Ovary (tissue), 7 donors: ENCODE measurements at regions not wholly inside any gene's neighbourhood (a gene's known extent, or its start where the extent isn't known, plus 50 kb on each side); places are given as distances from the start of the nearest gene placed in this dataset.

ENCODE experiments used
- DNase-seq, 5 donors: peaks; one replicate each; pipeline ENCODE4 v3.0.0-alpha.2; 2019 to 2020
- H3K27ac ChIP-seq, 2 donors: fragments of 200-600 bp; one replicate each; pipeline versions ENCODE4 v1.5.1 to v1.8.0; 2019 to 2022
- H3K27me3 ChIP-seq: fragments of 200-600 bp; one replicate; pipeline ENCODE4 v1.8.0; 2022
- H3K36me3 ChIP-seq: fragments of 200-600 bp; sonication (generic); one replicate; pipeline ENCODE4 v1.5.1; 2019
- H3K4me1 ChIP-seq: one replicate; pipeline ENCODE4 v1.8.1; 2013; ENCODE audit warnings: mild to moderate bottlenecking, moderate library complexity; ENCODE audit not compliant: insufficient read depth
- H3K4me3 ChIP-seq: fragments of 200-600 bp; sonication (generic); one replicate; pipeline ENCODE4 v1.5.1; 2017
- H3K9me3 ChIP-seq, 2 donors: fragments of 200-600 bp in 1 of 2; sonication (generic) in 1 of 2; one replicate each; pipeline versions ENCODE4 v1.5.1 to v1.8.1; 2013 to 2019; ENCODE audit warnings: mild to moderate bottlenecking in 1 of 2, moderate library complexity in 1 of 2
- EP300 ChIP-seq: sonication (generic); formaldehyde crosslinking; IDR thresholded peaks from one replicate; pipeline ENCODE4 v1.6.1; 2017; ENCODE audit warnings: antibody characterized with exemption
- POLR2A ChIP-seq: fragments of 450-650 bp; IDR thresholded peaks from one replicate; pipeline ENCODE4 v1.6.1; 2017; ENCODE audit warnings: antibody characterized with exemption, mild to moderate bottlenecking, moderate library complexity
- WGBS, 3 donors: extraction: QIAGEN DNeasy Blood & Tissue Kit in 1 of 3; methylation state at CpG; one replicate each; pipeline versions ENCODE4 v1.1.5 to v1.1.7; 2013 to 2017; 5-methylcytosine and 5-hydroxymethylcytosine counted together
- intact Hi-C, 4 donors: fragments of 100-400 bp; cut with DNase I; formaldehyde crosslinking; loops; one replicate each; pipeline versions ENCODE4 v1.11.0 to v1.15.1; 2022 to 2023
- TF ChIP-seq, protein P1 (sequence below), 3 donors: fragments of 450-650 bp in 2 of 3; fragments of 200-600 bp in 1 of 3; IDR thresholded peaks; one replicate each; pipeline versions ENCODE4 v1.5.1 to v1.8.0; 2016 to 2022; ENCODE audit warnings: antibody characterized with exemption in 3 of 3, mild to moderate bottlenecking in 1 of 3
- donor health status: DM: no; HTN: no; CAD: no; lungs with moderate emphysema.
- donor health status: DM: no; HTN: no; CAD: no.
- donor health status: Bipolar disorder and iron deficiency.
- donor health status: DM: no; HTN: no; CAD: no.
- donor health status: DM: yes; HTN: yes; CAD: no.

GRCh38 chr5:164013077-164013670 lies 507.8 kb downstream of the MAT2B start:
- Histone ChIP-seq H3K36me3 (no peaks in the 10 kb centered on the region), H3K4me3 (no peak overlapping the region), H3K4me1 (no peaks in the 10 kb centered on the region), H3K27ac (no peak overlapping the region), H3K9me3 (no peaks in the 10 kb centered on the region), H3K27me3 (no peaks in the 10 kb centered on the region)
- DNase-seq: peak in 4 of 5 donors; percentile 11 to 40 (median 30)
- intact Hi-C loops: loop anchor here in 1 of 4 donors (10.0 kb wide), 1 partner anchor 492 kb away; no protein-coding TSS in a partner anchor
- WGBS, 3 donors: 49 to 56% (median 50%) methylated on average over 6 of the region's 6 CpGs
- TF ChIP-seq, protein P1, sequence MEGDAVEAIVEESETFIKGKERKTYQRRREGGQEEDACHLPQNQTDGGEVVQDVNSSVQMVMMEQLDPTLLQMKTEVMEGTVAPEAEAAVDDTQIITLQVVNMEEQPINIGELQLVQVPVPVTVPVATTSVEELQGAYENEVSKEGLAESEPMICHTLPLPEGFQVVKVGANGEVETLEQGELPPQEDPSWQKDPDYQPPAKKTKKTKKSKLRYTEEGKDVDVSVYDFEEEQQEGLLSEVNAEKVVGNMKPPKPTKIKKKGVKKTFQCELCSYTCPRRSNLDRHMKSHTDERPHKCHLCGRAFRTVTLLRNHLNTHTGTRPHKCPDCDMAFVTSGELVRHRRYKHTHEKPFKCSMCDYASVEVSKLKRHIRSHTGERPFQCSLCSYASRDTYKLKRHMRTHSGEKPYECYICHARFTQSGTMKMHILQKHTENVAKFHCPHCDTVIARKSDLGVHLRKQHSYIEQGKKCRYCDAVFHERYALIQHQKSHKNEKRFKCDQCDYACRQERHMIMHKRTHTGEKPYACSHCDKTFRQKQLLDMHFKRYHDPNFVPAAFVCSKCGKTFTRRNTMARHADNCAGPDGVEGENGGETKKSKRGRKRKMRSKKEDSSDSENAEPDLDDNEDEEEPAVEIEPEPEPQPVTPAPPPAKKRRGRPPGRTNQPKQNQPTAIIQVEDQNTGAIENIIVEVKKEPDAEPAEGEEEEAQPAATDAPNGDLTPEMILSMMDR (IDR thresholded peaks at IDR 0.05): peak in 2 of 3 donors; percentile 18 to 57
- TF ChIP-seq EP300: no peak

DNA sequence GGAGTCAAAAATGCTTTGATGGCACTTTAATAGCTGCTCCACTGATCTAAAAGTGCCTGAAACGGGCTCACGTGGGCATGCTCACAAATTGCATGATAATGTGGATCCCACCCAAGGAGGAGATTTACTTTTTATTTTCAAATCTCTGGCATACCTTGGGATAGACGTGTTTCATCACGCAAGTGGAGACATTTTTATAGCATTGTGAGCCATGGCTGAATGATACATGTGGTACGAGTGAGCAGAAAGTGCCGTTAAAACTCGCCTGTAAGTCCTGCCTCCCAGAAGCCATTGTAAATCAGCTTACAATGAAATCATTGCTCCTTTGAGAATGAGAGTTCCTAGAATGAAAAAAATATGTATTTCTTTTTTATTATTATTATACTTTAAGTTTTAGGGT lies 514.7 kb downstream of the MAT2B start:
- intact Hi-C loops: no loop called here
- H3K27me3 ChIP-seq: no peaks in the 10 kb centered on the region
- TF ChIP-seq, protein P1 (IDR thresholded peaks at IDR 0.05): no peak
- TF ChIP-seq POLR2A: no peak
- TF ChIP-seq EP300: no peak

DNA sequence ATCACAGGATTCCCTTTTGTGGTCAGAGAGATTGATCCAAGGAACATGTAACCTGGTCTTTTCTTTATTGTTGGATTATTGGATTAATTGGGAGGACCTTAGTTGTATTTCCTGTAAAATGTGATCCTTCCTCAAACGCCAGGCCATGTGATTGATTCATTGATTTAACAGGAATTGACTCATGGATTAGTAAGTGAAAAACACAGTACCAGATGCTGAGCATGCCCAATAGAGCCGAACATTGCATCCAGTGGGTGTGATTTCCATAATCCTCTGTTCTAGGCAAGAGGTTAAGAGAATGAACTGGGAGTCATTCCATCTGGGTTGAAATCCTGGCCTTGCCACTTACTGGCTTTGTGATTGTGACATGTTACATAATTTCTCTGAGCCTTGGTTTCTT lies 522.3 kb downstream of the MAT2B start:
- Histone ChIP-seq H3K27ac (no peak overlapping the region), H3K36me3 (no peaks in the 10 kb centered on the region), H3K4me1 (no peaks in the 10 kb centered on the region), H3K4me3 (no peak overlapping the region), H3K27me3 (peaks cover 3% of the 10 kb centered on the region), H3K9me3 (no peaks in the 10 kb centered on the region)
- DNase-seq: no peak
- intact Hi-C loops: no loop called here
- TF ChIP-seq EP300: no peak
- TF ChIP-seq POLR2A: no peak
- TF ChIP-seq, protein P1 (IDR thresholded peaks at IDR 0.05): no peak
- 73 to 80% (median 75%) methylated on average over 2 of the region's 2 CpGs for WGBS, 3 donors

More for the DNA sequence above, 514.7 kb downstream of the MAT2B start:
- DNase-seq: no peak
- Histone ChIP-seq H3K9me3 (no peaks in the 10 kb centered on the region), H3K27ac (no peak overlapping the region), H3K4me3 (no peak overlapping the region), H3K4me1 (no peaks in the 10 kb centered on the region), H3K36me3 (no peaks in the 10 kb centered on the region)
- WGBS, 3 donors: 52 to 58% (median 52%) methylated on average over 7 of the region's 7 CpGs

- no peaks in the 10 kb centered on the region for H3K27me3 ChIP-seq
- H3K9me3 ChIP-seq: no peaks in the 10 kb centered on the region
- H3K4me3 ChIP-seq: no peak overlapping the region
- intact Hi-C loops: no loop called here
- H3K36me3 ChIP-seq: no peaks in the 10 kb centered on the region
- no peak for TF ChIP-seq EP300
- no peak for TF ChIP-seq POLR2A
- TF ChIP-seq, protein P1 (IDR thresholded peaks at IDR 0.05): no peak
- WGBS, 3 donors: 89 to 94% (median 93%) methylated on average over 3 of the region's 3 CpGs
- no peak overlapping the region for H3K27ac ChIP-seq
- no peaks in the 10 kb centered on the region for H3K4me1 ChIP-seq
- no peak for DNase-seq
These were observed 532.8 kb downstream of the MAT2B start for GRCh38 chr5:164038128-164038783.
